B cell (primary cell): ENCODE measurements at regions not wholly inside any gene's neighbourhood (a gene's known extent, or its start where the extent isn't known, plus 50 kb on each side); places are given as distances from the start of the nearest gene placed in this dataset.

Source experiments
- EZH2 ChIP-seq: IDR thresholded peaks from 2 replicates; pipeline ENCODE4 v1.6.1; 2012; ENCODE audit warnings: borderline replicate concordance, low read depth, mild to moderate bottlenecking, moderate library complexity, low read length; ENCODE audit not compliant: insufficient read depth, poor library complexity, severe bottlenecking
- TF ChIP-seq, protein P1 (sequence below): fragments of 200-600 bp; IDR thresholded peaks from one replicate; pipeline ENCODE4 v1.8.0; 2022; ENCODE audit warnings: antibody characterized with exemption, mild to moderate bottlenecking

DNA sequence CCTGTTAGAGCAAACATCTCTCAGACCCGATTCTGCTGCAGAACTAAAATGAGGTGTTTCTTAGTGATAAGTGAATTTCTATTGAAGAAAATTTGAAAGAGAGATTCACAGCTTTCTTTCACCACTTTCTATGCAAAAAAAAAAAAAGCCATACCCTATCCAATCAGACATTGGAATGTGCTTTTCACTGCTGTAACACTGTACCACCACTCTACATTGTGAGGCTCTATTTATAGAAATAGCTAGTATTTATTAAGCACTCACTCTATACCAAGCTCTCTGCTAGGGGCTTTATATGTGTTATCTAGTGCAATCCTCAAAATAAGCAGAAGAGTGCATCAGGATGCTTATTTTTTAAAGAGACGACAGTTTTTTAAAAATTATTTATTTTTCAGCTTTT is 580.6 kb upstream of the VRK2 start:
- TF ChIP-seq, protein P1, sequence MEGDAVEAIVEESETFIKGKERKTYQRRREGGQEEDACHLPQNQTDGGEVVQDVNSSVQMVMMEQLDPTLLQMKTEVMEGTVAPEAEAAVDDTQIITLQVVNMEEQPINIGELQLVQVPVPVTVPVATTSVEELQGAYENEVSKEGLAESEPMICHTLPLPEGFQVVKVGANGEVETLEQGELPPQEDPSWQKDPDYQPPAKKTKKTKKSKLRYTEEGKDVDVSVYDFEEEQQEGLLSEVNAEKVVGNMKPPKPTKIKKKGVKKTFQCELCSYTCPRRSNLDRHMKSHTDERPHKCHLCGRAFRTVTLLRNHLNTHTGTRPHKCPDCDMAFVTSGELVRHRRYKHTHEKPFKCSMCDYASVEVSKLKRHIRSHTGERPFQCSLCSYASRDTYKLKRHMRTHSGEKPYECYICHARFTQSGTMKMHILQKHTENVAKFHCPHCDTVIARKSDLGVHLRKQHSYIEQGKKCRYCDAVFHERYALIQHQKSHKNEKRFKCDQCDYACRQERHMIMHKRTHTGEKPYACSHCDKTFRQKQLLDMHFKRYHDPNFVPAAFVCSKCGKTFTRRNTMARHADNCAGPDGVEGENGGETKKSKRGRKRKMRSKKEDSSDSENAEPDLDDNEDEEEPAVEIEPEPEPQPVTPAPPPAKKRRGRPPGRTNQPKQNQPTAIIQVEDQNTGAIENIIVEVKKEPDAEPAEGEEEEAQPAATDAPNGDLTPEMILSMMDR = no peak
- no peak for TF ChIP-seq EZH2
